HFF-Myc (cell line): ENCODE measurements at regions not wholly inside any gene's neighbourhood (a gene's known extent, or its start where the extent isn't known, plus 50 kb on each side); places are given as distances from the start of the nearest gene placed in this dataset.

Source experiments
- DNase-seq: peaks from one replicate; pipeline ENCODE4 v3.0.0-alpha.2; 2011; ENCODE audit warnings: low read depth; ENCODE audit errors: extremely low read depth
- H3K4me3 ChIP-seq: replicated peaks from 2 replicates; pipeline ENCODE4 v1.5.1; 2011; ENCODE audit warnings: low read depth, mild to moderate bottlenecking, control low read depth, low read length
- CTCF ChIP-seq: IDR thresholded peaks from 2 replicates; pipeline ENCODE4 v1.5.1; 2012; ENCODE audit warnings: mild to moderate bottlenecking, low read depth, low read length, control low read depth; ENCODE audit errors: missing control alignments

DNA sequence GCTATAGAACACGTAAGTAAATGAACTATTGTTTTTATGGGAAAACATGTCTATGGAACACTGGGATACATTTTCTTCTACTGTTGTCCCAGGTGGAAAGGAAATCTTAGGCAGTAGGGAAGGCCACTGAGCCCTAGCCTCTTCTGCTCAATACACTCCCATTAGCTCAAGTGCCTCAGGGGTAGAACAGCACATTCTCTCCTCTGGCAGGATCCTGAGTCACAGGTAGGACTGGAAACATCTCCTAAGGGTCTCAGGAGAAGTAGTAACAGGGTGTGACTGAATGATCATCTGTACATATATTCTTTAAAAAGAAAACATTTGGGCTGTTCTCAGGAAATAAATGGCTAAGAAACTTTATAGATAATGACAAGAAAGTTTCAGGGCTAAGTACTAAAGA is 175.6 kb upstream of the ESRRG start:
- DNase-seq, result no peak
- no peak for TF ChIP-seq CTCF
- H3K4me3 ChIP-seq, result no peak overlapping the region

- no peak overlapping the region for H3K4me3 ChIP-seq
- no peak for TF ChIP-seq CTCF
- no peak for DNase-seq
Measured at GRCh38 chr1:216896146-216896545, 172.9 kb upstream of the ESRRG start.

GRCh38 chr1:216894494-216894893 is 171.3 kb upstream of the ESRRG start:
- TF ChIP-seq CTCF, result no peak
- no peak overlapping the region for H3K4me3 ChIP-seq
- no peak for DNase-seq

DNA sequence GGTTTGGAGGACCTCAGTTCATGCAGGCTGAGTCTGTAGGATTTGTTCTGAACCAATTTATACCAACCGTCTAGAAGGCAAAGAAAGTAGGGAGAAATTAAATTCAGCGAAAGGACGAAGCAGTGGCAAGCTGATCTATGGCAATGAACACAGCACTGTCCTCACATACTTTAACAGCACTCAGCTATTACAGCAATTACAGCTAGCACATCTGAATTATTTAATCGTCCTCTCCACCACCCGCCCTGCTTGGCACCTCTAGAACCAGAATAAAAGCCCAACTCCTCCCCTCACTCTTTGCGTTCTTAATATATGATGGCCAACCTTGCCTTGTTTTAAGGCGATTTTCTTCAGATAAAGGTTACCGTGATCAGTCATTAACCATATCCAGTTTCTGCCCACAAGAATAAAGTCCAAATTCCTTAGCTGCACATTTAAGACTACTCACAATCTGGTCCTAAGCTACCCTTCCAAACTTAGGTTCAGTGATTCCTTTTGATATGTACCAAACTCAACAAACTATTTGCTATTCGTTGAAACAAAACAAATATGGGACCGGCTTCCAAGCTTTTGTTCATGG is 169.4 kb upstream of the ESRRG start:
- TF ChIP-seq CTCF, result no peak
- DNase-seq, result no peak
- H3K4me3 ChIP-seq, result no peak overlapping the region

DNA sequence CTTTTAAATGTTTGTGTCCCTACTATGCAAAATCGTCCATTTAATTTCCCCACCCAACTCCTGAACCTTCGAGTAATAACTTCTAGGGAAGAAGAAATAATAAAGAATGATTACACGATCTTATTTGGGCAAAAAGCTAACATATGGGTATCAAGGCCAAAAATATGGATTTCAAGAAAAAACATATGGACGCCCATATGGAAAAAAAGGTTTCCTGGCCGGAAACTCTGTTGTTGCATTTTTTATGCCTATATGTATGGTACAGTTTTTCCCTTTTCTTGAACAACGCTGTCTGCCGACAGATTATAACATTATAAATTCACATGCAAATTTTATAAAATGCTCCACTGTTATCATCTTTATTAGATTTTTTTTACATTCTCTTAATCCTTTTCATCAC is 167.6 kb upstream of the ESRRG start:
- H3K4me3 ChIP-seq, result no peak overlapping the region
- no peak for DNase-seq
- no peak for TF ChIP-seq CTCF

- DNase-seq, result no peak
- no peak for TF ChIP-seq CTCF
- no peak overlapping the region for H3K4me3 ChIP-seq
Measured at GRCh38 chr1:216888731-216889130, 165.5 kb upstream of the ESRRG start.

- TF ChIP-seq CTCF, result no peak
- no peak for DNase-seq
- no peak overlapping the region for H3K4me3 ChIP-seq
Measured at GRCh38 chr1:216887032-216887431, 163.8 kb upstream of the ESRRG start.
